GM18502 (cell line): ENCODE measurements at regions not wholly inside any gene's neighbourhood (a gene's known extent, or its start where the extent isn't known, plus 50 kb on each side); places are given as distances from the start of the nearest gene placed in this dataset.

Experiments used
- ATAC-seq: cut with Tn5 transposase; IDR thresholded peaks from one replicate; pipeline ENCODE4 v1.9.1; 2021; ENCODE audit warnings: mild to moderate bottlenecking; ENCODE audit not compliant: unreplicated experiment, poor library complexity

GRCh38 chr2:57881998-57882888, 164.4 kb upstream of the VRK2 start:
- ATAC-seq, result no peak

DNA sequence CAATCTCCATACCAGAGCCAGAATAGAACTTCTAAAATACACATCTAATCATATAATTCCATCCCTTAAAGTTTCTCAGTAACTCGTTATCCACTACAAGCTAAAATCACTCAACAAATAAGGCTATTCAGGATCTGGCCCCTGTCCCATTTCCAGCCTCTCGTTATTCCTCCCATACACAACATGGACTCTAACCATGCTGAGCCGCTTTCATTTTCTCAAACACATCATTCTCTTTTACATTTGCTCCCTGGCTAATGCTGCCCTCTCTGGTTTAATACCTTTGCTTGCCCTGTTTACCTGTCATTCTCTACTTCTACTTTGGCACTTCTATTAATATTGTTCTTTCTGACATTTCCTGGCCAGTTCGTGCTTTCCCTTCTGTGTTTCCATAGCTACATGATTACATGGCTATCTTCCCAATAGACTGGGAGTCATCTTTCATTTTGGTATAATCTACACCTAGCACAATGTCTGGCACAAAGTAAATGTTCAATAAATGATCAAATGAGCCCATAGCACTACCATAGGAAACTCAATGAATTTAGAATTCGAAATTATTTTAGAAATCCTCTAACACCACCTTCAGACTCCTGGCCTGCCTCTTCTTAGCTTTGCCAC, 163.6 kb upstream of the VRK2 start:
- ATAC-seq, result no peak

- no peak for ATAC-seq
These were observed 162.3 kb upstream of the VRK2 start for GRCh38 chr2:57884281-57884680.

DNA sequence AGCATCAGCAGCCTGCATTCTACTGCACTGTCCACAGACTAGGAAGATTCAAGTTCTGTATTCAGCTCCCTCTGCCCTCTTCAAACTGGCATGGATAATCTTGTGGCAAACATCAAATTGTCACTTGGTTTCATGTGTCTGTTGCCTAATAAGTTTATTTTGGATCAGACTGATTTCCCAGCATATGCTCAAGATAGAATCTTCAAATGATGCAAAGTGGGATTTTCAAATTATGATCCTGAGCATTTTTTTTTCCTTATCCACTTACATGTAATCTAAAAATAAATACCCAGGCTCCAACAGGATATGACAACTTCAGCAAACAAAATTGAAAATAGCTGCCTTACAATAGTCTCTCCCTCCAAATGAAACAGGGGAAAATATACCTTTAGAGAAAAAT, 160.9 kb upstream of the VRK2 start:
- no peak for ATAC-seq

DNA sequence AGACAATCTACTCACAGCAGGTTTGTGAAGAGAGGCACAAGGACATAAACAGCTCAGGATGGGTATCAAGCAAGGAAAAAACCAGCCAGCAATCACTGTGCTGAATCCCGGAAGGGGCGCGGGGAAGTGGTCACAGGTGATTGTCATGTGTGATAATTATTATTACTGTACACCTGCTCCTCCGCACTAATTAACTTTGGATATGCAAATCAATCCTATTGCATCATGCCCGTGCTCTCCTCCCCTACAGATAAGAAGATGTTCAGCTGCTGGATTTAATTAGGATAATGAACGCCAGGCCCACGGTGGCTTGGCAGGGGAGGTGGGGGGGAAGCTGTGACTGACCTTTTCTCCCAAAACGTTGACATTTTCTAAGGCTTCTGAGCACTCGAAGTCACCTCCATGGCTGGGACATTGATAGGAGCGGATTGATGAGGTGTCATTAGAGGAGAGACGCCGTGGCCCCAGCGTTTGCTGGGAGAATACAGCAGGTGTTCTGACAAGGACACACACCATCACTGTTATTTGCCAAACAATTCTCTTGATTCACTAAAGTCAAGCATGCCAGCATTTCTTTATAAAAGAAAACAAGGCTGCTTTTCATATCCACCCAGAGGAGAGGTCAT, 160.3 kb upstream of the VRK2 start:
- no peak for ATAC-seq

- ATAC-seq, result no peak
These were observed 158.1 kb upstream of the VRK2 start for GRCh38 chr2:57888463-57888862.

- peak; percentile 51 for ATAC-seq
These were observed 156.1 kb upstream of the VRK2 start for GRCh38 chr2:57890464-57890863.

GRCh38 chr2:57891086-57891712, 155.4 kb upstream of the VRK2 start:
- no peak for ATAC-seq

DNA sequence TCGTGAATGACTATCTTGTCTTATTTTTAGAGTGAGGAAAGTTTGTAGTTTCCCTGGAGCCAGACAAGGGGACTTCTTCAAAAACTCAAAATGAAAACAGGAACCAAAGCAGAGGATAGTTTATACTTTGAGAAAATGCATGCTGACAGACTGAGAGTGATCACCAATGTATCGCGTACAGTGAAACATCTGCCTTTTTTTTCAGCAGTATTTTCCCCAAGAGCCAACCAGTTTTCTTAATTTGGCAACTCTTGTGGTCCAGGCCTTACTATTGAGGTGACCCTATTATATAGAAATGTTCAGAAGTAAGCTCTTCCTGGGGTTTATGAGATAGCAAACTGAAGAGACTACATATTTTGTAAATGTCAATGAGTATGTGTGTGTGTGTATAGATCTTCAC, 153.7 kb upstream of the VRK2 start:
- ATAC-seq, result peak; percentile 82

GRCh38 chr2:57893347-57893746, 153.3 kb upstream of the VRK2 start:
- ATAC-seq, result no peak

DNA sequence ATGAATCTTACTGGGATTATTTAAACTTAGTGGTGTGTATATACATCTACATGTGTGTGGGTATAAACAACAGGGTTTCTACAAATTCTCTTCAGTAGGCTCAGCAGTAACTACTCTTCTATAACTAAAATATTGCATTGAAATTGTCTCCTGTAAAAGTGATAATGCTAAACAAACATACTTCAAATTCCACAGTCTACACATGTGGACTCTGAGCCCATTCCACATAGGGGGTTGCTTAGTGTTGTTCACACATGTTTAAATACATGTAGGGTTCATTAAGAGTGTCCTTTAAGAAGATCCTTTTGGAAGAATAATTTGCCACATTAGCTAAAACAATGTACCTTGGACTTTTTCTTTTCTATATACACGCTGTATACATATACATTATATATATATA, 152.8 kb upstream of the VRK2 start:
- ATAC-seq, result no peak

GRCh38 chr2:57894381-57894780, 152.2 kb upstream of the VRK2 start:
- ATAC-seq, result no peak

DNA sequence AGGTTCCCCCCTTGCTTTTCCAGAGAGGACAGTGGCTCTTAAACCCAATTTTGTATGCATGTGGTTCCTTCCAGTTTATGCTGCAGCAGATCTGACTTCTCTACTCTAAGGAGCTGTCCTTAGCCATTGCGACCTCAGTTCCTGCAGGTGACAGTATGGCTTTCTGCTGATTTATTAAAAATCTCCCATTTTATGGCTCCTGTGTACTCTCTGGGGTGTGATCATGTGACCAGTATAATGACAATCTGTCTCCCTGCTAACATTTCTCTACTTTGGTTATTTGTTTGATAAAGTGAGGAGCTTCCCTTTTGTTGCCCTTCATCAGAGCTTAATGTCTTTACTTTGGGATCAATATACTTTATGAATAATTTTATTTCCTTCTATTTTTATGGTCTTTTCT, 148.7 kb upstream of the VRK2 start:
- no peak for ATAC-seq

DNA sequence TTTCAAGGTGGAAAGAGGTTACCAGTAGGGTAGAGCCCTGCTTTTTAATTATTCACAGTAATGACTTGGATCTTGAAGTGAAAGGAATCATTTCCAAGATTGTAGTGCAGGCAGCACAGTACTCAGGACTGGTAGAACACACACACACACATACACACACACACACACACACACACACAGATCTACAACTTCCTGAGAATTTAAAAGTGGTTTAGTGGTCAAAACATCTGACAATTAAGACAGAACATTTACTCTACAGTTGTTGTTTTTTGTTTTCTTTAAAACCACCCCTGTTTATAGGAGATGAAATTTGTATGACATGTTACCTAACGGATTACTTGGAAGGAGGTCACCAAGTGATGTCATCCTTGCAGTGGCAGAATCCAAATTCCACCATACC, 146.7 kb upstream of the VRK2 start:
- ATAC-seq, result no peak

GRCh38 chr2:57902578-57902977, 144.0 kb upstream of the VRK2 start:
- no peak for ATAC-seq

DNA sequence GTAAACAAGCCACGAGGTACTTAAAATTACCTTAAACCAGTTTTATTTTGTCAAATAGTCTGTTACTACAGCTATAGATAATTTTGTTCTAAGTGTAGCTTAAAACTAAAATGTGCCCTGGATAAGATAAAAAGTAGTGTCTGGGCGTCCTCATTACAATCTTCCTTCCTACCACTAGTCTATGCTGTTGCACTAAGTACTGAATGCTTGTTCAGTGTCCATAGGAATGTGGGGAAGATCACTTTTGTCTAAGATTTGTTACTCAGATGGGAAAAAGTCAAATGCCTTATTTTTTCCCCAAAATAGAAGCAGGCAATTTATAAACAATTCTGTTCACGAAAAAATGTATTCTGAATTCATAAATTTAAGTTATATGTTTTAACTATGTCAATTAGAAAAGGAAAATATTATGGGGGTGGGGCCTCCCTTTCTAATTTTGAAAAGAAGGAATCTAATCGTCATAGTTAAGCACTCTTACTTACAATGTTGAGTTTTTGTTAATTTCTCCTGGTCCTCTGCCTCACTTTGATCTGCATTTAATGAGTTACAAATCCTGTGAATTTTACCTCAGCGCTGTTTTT, 140.4 kb upstream of the VRK2 start:
- peak; percentile 71 for ATAC-seq

DNA sequence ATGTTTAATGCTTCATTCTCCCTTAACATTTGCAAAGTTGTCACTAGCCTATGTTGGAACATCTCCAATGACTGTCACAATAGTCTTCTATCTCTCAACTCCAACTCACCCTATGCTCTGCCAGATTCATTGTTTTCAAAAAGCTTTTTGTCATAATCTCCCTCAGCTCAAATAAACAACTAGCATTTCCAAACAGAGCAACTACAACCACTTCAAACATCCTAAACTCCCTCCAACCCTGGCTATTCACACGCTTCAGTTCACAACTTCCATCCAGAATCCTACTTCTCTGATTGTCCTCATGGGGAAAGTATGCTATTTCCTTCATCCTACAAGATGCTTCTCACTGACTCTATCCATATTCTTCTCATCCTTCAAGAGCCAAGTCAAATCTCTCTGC, 139.2 kb upstream of the VRK2 start:
- no peak for ATAC-seq

- peak; percentile 81 for ATAC-seq
These were observed 137.9 kb upstream of the VRK2 start for GRCh38 chr2:57908736-57909161.

- ATAC-seq, result no peak
These were observed 128.5 kb upstream of the VRK2 start for GRCh38 chr2:57918126-57918525.

DNA sequence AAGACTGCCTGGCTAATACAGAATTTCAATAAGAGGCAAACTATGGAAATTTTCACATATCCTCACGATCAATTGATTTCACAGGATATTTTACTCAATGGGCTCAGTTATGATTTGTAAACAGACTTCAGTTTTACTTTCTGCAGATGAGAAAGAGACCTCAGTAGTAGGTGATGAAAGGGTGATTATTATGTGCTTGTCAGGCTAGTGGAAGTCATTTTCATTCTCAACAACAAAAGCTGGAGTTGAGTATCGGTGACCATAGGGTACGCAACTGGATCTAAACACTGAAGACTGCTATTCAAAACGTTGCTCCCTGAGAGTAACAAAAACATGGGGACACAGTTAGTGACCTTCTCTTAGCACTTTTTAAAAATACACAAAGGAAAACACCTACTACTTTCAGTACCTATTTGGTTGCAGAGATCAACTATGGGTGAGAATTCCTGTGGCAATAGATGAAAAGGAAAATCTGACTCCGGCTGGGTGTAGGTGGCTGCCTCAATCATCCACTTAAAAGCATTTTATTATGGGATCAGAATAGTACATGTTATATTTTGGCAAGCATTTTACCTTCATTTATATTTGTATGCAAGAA, 126.2 kb upstream of the VRK2 start:
- ATAC-seq, result no peak
